Right atrium auricular region (tissue), 2 donors: ENCODE measurements at regions not wholly inside any gene's neighbourhood (a gene's known extent, or its start where the extent isn't known, plus 50 kb on each side); places are given as distances from the start of the nearest gene placed in this dataset.

ENCODE experiments used
- DNase-seq: peaks from one replicate; pipeline ENCODE4 v3.0.0-alpha.2; 2019; ENCODE audit warnings: low spot score
- H3K27ac ChIP-seq, 2 donors: fragments of 200-600 bp; sonication (generic); 1 replicate in 1 of 2; 2 replicates in 1 of 2; pipeline ENCODE4 v1.5.1; 2016 to 2019
- H3K27me3 ChIP-seq, 2 donors: fragments of 200-600 bp; sonication (generic); one replicate each; pipeline versions ENCODE4 v1.5.1 to v1.6.0; 2017 to 2019
- H3K36me3 ChIP-seq: fragments of 200-600 bp; sonication (generic); one replicate; pipeline ENCODE4 v1.5.1; 2016
- H3K4me1 ChIP-seq, 2 donors: fragments of 200-600 bp; sonication (generic); one replicate each; pipeline versions ENCODE4 v1.5.1 to v1.6.0; 2017 to 2019
- H3K4me3 ChIP-seq, 2 donors: fragments of 200-600 bp; sonication (generic); 1 replicate in 1 of 2; 2 replicates in 1 of 2; pipeline ENCODE4 v1.5.1; 2017 to 2019; ENCODE audit warnings: mild to moderate bottlenecking in 1 of 2, moderate library complexity in 1 of 2
- H3K9me3 ChIP-seq, 2 donors: fragments of 200-600 bp; sonication (generic); one replicate each; pipeline ENCODE4 v1.5.1; 2019
- TF ChIP-seq, protein P1 (sequence below), 2 donors: fragments of 200-600 bp; sonication (generic); IDR thresholded peaks; one replicate each; pipeline ENCODE4 v1.5.1; 2019; ENCODE audit warnings: antibody characterized with exemption in 2 of 2

GRCh38 chr4:13126976-13127910 lies 356.9 kb downstream of the RAB28 start:
- H3K4me3 ChIP-seq = no peak overlapping the region
- H3K9me3 ChIP-seq = no peaks in the 10 kb centered on the region
- no peaks in the 10 kb centered on the region for H3K27me3 ChIP-seq
- H3K27ac ChIP-seq = no peak overlapping the region
- no peak for DNase-seq
- H3K36me3 ChIP-seq = no peaks in the 10 kb centered on the region
- no peaks in the 10 kb centered on the region for H3K4me1 ChIP-seq
- TF ChIP-seq, protein P1, sequence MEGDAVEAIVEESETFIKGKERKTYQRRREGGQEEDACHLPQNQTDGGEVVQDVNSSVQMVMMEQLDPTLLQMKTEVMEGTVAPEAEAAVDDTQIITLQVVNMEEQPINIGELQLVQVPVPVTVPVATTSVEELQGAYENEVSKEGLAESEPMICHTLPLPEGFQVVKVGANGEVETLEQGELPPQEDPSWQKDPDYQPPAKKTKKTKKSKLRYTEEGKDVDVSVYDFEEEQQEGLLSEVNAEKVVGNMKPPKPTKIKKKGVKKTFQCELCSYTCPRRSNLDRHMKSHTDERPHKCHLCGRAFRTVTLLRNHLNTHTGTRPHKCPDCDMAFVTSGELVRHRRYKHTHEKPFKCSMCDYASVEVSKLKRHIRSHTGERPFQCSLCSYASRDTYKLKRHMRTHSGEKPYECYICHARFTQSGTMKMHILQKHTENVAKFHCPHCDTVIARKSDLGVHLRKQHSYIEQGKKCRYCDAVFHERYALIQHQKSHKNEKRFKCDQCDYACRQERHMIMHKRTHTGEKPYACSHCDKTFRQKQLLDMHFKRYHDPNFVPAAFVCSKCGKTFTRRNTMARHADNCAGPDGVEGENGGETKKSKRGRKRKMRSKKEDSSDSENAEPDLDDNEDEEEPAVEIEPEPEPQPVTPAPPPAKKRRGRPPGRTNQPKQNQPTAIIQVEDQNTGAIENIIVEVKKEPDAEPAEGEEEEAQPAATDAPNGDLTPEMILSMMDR (IDR thresholded peaks at IDR 0.05) = no peak

- TF ChIP-seq, protein P1 (IDR thresholded peaks at IDR 0.05) = no peak
- no peak overlapping the region for H3K4me3 ChIP-seq
- no peak for DNase-seq
- no peaks in the 10 kb centered on the region for H3K36me3 ChIP-seq
- no peaks in the 10 kb centered on the region for H3K27me3 ChIP-seq
- no peak overlapping the region for H3K27ac ChIP-seq
- no peaks in the 10 kb centered on the region for H3K9me3 ChIP-seq
- H3K4me1 ChIP-seq = no peaks in the 10 kb centered on the region
Observed at GRCh38 chr4:13118633-13119032, 365.5 kb downstream of the RAB28 start.

DNA sequence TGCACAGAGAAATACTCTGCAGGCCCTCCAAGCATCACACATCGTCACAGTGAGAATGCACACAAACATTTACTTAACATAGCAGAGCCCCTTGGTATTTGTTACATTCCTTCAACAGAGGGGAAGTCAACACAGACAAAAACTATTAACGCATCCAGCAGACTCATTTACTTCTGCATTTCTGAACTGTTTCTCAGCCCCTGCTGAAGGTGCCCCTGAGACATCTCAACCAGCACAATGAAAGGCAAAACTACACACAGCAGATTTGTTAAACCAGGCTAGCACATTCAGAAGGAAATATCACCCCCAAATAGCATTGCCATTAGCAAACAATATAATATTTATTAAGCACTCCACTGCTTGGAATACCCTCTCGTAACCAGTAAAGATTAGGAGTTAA lies 367.0 kb downstream of the RAB28 start:
- no peak overlapping the region for H3K27ac ChIP-seq
- DNase-seq = no peak
- no peak overlapping the region for H3K4me3 ChIP-seq
- H3K4me1 ChIP-seq = no peaks in the 10 kb centered on the region
- no peaks in the 10 kb centered on the region for H3K27me3 ChIP-seq
- no peaks in the 10 kb centered on the region for H3K36me3 ChIP-seq
- peaks cover 0 to 3% of the 10 kb centered on the region in 2 donors for H3K9me3 ChIP-seq
- TF ChIP-seq, protein P1 (IDR thresholded peaks at IDR 0.05) = no peak

GRCh38 chr4:13112030-13112429 lies 372.1 kb downstream of the RAB28 start:
- no peak overlapping the region for H3K4me3 ChIP-seq
- no peaks in the 10 kb centered on the region for H3K27me3 ChIP-seq
- H3K4me1 ChIP-seq = no peaks in the 10 kb centered on the region
- H3K36me3 ChIP-seq = no peaks in the 10 kb centered on the region
- H3K27ac ChIP-seq = no peak overlapping the region
- DNase-seq = no peak
- peaks cover 0 to 15% of the 10 kb centered on the region in 2 donors for H3K9me3 ChIP-seq
- TF ChIP-seq, protein P1 (IDR thresholded peaks at IDR 0.05) = no peak

GRCh38 chr4:13109536-13109935 lies 374.6 kb downstream of the RAB28 start:
- no peak overlapping the region for H3K4me3 ChIP-seq
- DNase-seq = no peak
- TF ChIP-seq, protein P1 (IDR thresholded peaks at IDR 0.05) = no peak
- no peaks in the 10 kb centered on the region for H3K4me1 ChIP-seq
- H3K36me3 ChIP-seq = no peaks in the 10 kb centered on the region
- no peaks in the 10 kb centered on the region for H3K27me3 ChIP-seq
- peaks cover 0 to 15% of the 10 kb centered on the region in 2 donors for H3K9me3 ChIP-seq
- no peak overlapping the region for H3K27ac ChIP-seq
